ENCODE measurements at regions not wholly inside any gene's neighbourhood (a gene's known extent, or its start where the extent isn't known, plus 50 kb on each side); places are given as distances from the start of the nearest gene placed in this dataset.

GRCh38 chr12:62130402-62130801, 129.8 kb upstream of the USP15 start:
- H3K4me2 ChIP-seq (ENCODE audit: low read length): no peak overlapping the region
- H3K79me2 ChIP-seq: no peaks in the 10 kb centered on the region
- no peaks in the 10 kb centered on the region for H3K9me3 ChIP-seq (ENCODE audit: control insufficient read depth, low read length)
- H2AFZ ChIP-seq: no peak overlapping the region
- no peak overlapping the region for H3K9ac ChIP-seq
- no peaks in the 10 kb centered on the region for H3K27me3 ChIP-seq (ENCODE audit: control insufficient read depth, insufficient read depth, low read length)
- no peak overlapping the region for H3K27ac ChIP-seq
- H3K4me1 ChIP-seq: no peaks in the 10 kb centered on the region
- no peak overlapping the region for H3K4me3 ChIP-seq (ENCODE audit: low read depth, low read length)
- no peak for TF ChIP-seq CTCF (IDR thresholded peaks at IDR 0.05)
- H3K36me3 ChIP-seq (ENCODE audit: control insufficient read depth, insufficient read depth, low read length): no peaks in the 10 kb centered on the region

- Histone ChIP-seq H3K4me1 (no peaks in the 10 kb centered on the region), H3K9me3 (ENCODE audit: control insufficient read depth, low read length) (no peaks in the 10 kb centered on the region), H3K27ac (no peak overlapping the region), H3K27me3 (ENCODE audit: control insufficient read depth, insufficient read depth, low read length) (no peaks in the 10 kb centered on the region), H3K79me2 (no peaks in the 10 kb centered on the region), H3K9ac (no peak overlapping the region), H2AFZ (no peak overlapping the region), H3K4me2 (ENCODE audit: low read length) (no peak overlapping the region), H3K4me3 (ENCODE audit: low read depth, low read length) (no peak overlapping the region), H3K36me3 (ENCODE audit: control insufficient read depth, insufficient read depth, low read length) (no peaks in the 10 kb centered on the region)
- no peak for TF ChIP-seq CTCF (IDR thresholded peaks at IDR 0.05)
These were observed 129.2 kb upstream of the USP15 start for GRCh38 chr12:62130834-62131552.

GRCh38 chr12:62133440-62133839, 126.8 kb upstream of the USP15 start:
- TF ChIP-seq CTCF (IDR thresholded peaks at IDR 0.05): no peak
- H3K79me2 ChIP-seq: no peaks in the 10 kb centered on the region
- H3K4me2 ChIP-seq (ENCODE audit: low read length): no peak overlapping the region
- H3K9me3 ChIP-seq (ENCODE audit: control insufficient read depth, low read length): no peaks in the 10 kb centered on the region
- no peaks in the 10 kb centered on the region for H3K36me3 ChIP-seq (ENCODE audit: control insufficient read depth, insufficient read depth, low read length)
- no peak overlapping the region for H2AFZ ChIP-seq
- H3K4me3 ChIP-seq (ENCODE audit: low read depth, low read length): no peak overlapping the region
- H3K4me1 ChIP-seq: no peaks in the 10 kb centered on the region
- H3K27me3 ChIP-seq (ENCODE audit: control insufficient read depth, insufficient read depth, low read length): no peaks in the 10 kb centered on the region
- H3K9ac ChIP-seq: no peak overlapping the region
- H3K27ac ChIP-seq: no peak overlapping the region

- no peak for TF ChIP-seq CTCF (IDR thresholded peaks at IDR 0.05)
- H3K4me3 ChIP-seq (ENCODE audit: low read depth, low read length): no peak overlapping the region
- no peaks in the 10 kb centered on the region for H3K4me1 ChIP-seq
- no peaks in the 10 kb centered on the region for H3K79me2 ChIP-seq
- H2AFZ ChIP-seq: no peak overlapping the region
- H3K36me3 ChIP-seq (ENCODE audit: control insufficient read depth, insufficient read depth, low read length): no peaks in the 10 kb centered on the region
- H3K27me3 ChIP-seq (ENCODE audit: control insufficient read depth, insufficient read depth, low read length): no peaks in the 10 kb centered on the region
- no peaks in the 10 kb centered on the region for H3K9me3 ChIP-seq (ENCODE audit: control insufficient read depth, low read length)
- no peak overlapping the region for H3K4me2 ChIP-seq (ENCODE audit: low read length)
- no peak overlapping the region for H3K27ac ChIP-seq
- no peak overlapping the region for H3K9ac ChIP-seq
These were observed 124.5 kb upstream of the USP15 start for GRCh38 chr12:62135553-62136200.

- Histone ChIP-seq H3K79me2 (no peaks in the 10 kb centered on the region), H3K9me3 (ENCODE audit: control insufficient read depth, low read length) (no peaks in the 10 kb centered on the region), H3K27me3 (ENCODE audit: control insufficient read depth, insufficient read depth, low read length) (no peaks in the 10 kb centered on the region), H3K4me2 (ENCODE audit: low read length) (no peak overlapping the region), H3K9ac (no peak overlapping the region), H2AFZ (no peak overlapping the region), H3K4me3 (ENCODE audit: low read depth, low read length) (no peak overlapping the region), H3K27ac (no peak overlapping the region), H3K4me1 (no peaks in the 10 kb centered on the region), H3K36me3 (ENCODE audit: control insufficient read depth, insufficient read depth, low read length) (no peaks in the 10 kb centered on the region)
- no peak for TF ChIP-seq CTCF (IDR thresholded peaks at IDR 0.05)
These were observed 123.7 kb upstream of the USP15 start for GRCh38 chr12:62136496-62136895.
